ENCODE measurements at regions not wholly inside any gene's neighbourhood (a gene's known extent, or its start where the extent isn't known, plus 50 kb on each side); places are given as distances from the start of the nearest gene placed in this dataset.

- DNase-seq (no peak), ATAC-seq (no peak)
- Histone ChIP-seq H3K27me3 (ENCODE audit: low read depth) (no peaks in the 10 kb centered on the region), H3K36me3 (no peaks in the 10 kb centered on the region), H3K4me3 (no peak overlapping the region), H3K4me1 (no peaks in the 10 kb centered on the region), H3K9me3 (no peaks in the 10 kb centered on the region), H3K27ac (no peak overlapping the region)
- TF ChIP-seq CTCF (IDR thresholded peaks at IDR 0.05): peak; percentile 61
- intact Hi-C loops (cut with DNase I): no loop called here
Measured at GRCh38 chr3:22117751-22118346, 366.8 kb upstream of the ZNF385D start.

GRCh38 chr3:22118542-22118941 is 367.5 kb upstream of the ZNF385D start:
- DNase-seq (no peak), ATAC-seq (no peak)
- Histone ChIP-seq H3K36me3 (no peaks in the 10 kb centered on the region), H3K27me3 (ENCODE audit: low read depth) (no peaks in the 10 kb centered on the region), H3K4me1 (no peaks in the 10 kb centered on the region), H3K4me3 (no peak overlapping the region), H3K27ac (no peak overlapping the region), H3K9me3 (no peaks in the 10 kb centered on the region)
- no peak for TF ChIP-seq CTCF (IDR thresholded peaks at IDR 0.05)
- intact Hi-C loops (cut with DNase I): no loop called here

- no peak overlapping the region for H3K27ac ChIP-seq
- no peaks in the 10 kb centered on the region for H3K36me3 ChIP-seq
- H3K9me3 ChIP-seq: no peaks in the 10 kb centered on the region
- TF ChIP-seq CTCF (IDR thresholded peaks at IDR 0.05): no peak
- H3K27me3 ChIP-seq (ENCODE audit: low read depth): no peaks in the 10 kb centered on the region
- no peak for ATAC-seq
- intact Hi-C loops (cut with DNase I): no loop called here
- H3K4me1 ChIP-seq: no peaks in the 10 kb centered on the region
- no peak overlapping the region for H3K4me3 ChIP-seq
- DNase-seq: no peak
Measured at GRCh38 chr3:22121068-22121701, 370.2 kb upstream of the ZNF385D start.

GRCh38 chr3:22122567-22122966 is 371.6 kb upstream of the ZNF385D start:
- TF ChIP-seq CTCF (IDR thresholded peaks at IDR 0.05): no peak
- no peak for ATAC-seq
- no peak for DNase-seq
- Histone ChIP-seq H3K27me3 (ENCODE audit: low read depth) (no peaks in the 10 kb centered on the region), H3K36me3 (no peaks in the 10 kb centered on the region), H3K27ac (no peak overlapping the region), H3K9me3 (no peaks in the 10 kb centered on the region), H3K4me3 (no peak overlapping the region), H3K4me1 (no peaks in the 10 kb centered on the region)
- intact Hi-C loops (cut with DNase I): no loop called here

- no peak for ATAC-seq
- no peaks in the 10 kb centered on the region for H3K27me3 ChIP-seq (ENCODE audit: low read depth)
- H3K27ac ChIP-seq: no peak overlapping the region
- H3K9me3 ChIP-seq: no peaks in the 10 kb centered on the region
- intact Hi-C loops (cut with DNase I): no loop called here
- no peaks in the 10 kb centered on the region for H3K36me3 ChIP-seq
- no peak overlapping the region for H3K4me3 ChIP-seq
- DNase-seq: no peak
- no peaks in the 10 kb centered on the region for H3K4me1 ChIP-seq
- no peak for TF ChIP-seq CTCF (IDR thresholded peaks at IDR 0.05)
Measured at GRCh38 chr3:22129101-22129500, 378.1 kb upstream of the ZNF385D start.
